ENCODE measurements at regions not wholly inside any gene's neighbourhood (a gene's known extent, or its start where the extent isn't known, plus 50 kb on each side); places are given as distances from the start of the nearest gene placed in this dataset.

GRCh38 chrX:122245943-122246342 is 938.1 kb upstream of the GRIA3 start:
- Histone ChIP-seq H3F3A (ENCODE audit: insufficient read depth) (no peaks in the 10 kb centered on the region), H3K9ac (ENCODE audit: low read length) (no peak overlapping the region), H3K36me3 (ENCODE audit: low read length) (no peaks in the 10 kb centered on the region), H3K27ac (ENCODE audit: low read depth, low read length) (no peak overlapping the region), H2AFZ (ENCODE audit: low read depth, low read length, severe bottlenecking) (no peak overlapping the region), H3K4me3 (ENCODE audit: insufficient read depth, low read length, poor library complexity, severe bottlenecking) (no peak overlapping the region), H3K9me3 (ENCODE audit: insufficient read depth, low read length) (no peaks in the 10 kb centered on the region), H3K79me2 (ENCODE audit: insufficient read depth, low read length) (no peaks in the 10 kb centered on the region), H3K9me2 (replicated peaks; ENCODE audit: insufficient read depth, low read length) (no peaks in the 10 kb centered on the region), H3K27me3 (ENCODE audit: low read length) (no peaks in the 10 kb centered on the region), H3K4me2 (ENCODE audit: low read depth, low read length, poor library complexity, severe bottlenecking) (no peak overlapping the region), H4K20me1 (ENCODE audit: low read depth, low read length) (no peaks in the 10 kb centered on the region)
- TF ChIP-seq, protein P1, sequence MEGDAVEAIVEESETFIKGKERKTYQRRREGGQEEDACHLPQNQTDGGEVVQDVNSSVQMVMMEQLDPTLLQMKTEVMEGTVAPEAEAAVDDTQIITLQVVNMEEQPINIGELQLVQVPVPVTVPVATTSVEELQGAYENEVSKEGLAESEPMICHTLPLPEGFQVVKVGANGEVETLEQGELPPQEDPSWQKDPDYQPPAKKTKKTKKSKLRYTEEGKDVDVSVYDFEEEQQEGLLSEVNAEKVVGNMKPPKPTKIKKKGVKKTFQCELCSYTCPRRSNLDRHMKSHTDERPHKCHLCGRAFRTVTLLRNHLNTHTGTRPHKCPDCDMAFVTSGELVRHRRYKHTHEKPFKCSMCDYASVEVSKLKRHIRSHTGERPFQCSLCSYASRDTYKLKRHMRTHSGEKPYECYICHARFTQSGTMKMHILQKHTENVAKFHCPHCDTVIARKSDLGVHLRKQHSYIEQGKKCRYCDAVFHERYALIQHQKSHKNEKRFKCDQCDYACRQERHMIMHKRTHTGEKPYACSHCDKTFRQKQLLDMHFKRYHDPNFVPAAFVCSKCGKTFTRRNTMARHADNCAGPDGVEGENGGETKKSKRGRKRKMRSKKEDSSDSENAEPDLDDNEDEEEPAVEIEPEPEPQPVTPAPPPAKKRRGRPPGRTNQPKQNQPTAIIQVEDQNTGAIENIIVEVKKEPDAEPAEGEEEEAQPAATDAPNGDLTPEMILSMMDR (IDR thresholded peaks at IDR 0.05; ENCODE audit: insufficient read depth, low read length, poor library complexity, severe bottlenecking) = no peak
- TF ChIP-seq EZH2phosphoT487 (conservative IDR thresholded peaks at IDR 0.05; ENCODE audit: low read length) = no peak

- no peaks in the 10 kb centered on the region for H3K36me3 ChIP-seq (ENCODE audit: low read length)
- no peaks in the 10 kb centered on the region for H3K9me2 ChIP-seq (replicated peaks; ENCODE audit: insufficient read depth, low read length)
- H3K9me3 ChIP-seq (ENCODE audit: insufficient read depth, low read length) = no peaks in the 10 kb centered on the region
- no peaks in the 10 kb centered on the region for H4K20me1 ChIP-seq (ENCODE audit: low read depth, low read length)
- no peak overlapping the region for H3K27ac ChIP-seq (ENCODE audit: low read depth, low read length)
- no peak for TF ChIP-seq EZH2phosphoT487 (conservative IDR thresholded peaks at IDR 0.05; ENCODE audit: low read length)
- TF ChIP-seq, protein P1 (IDR thresholded peaks at IDR 0.05; ENCODE audit: insufficient read depth, low read length, poor library complexity, severe bottlenecking) = no peak
- H2AFZ ChIP-seq (ENCODE audit: low read depth, low read length, severe bottlenecking) = no peak overlapping the region
- no peak overlapping the region for H3K4me3 ChIP-seq (ENCODE audit: insufficient read depth, low read length, poor library complexity, severe bottlenecking)
- no peaks in the 10 kb centered on the region for H3F3A ChIP-seq (ENCODE audit: insufficient read depth)
- no peak overlapping the region for H3K9ac ChIP-seq (ENCODE audit: low read length)
- no peak overlapping the region for H3K4me2 ChIP-seq (ENCODE audit: low read depth, low read length, poor library complexity, severe bottlenecking)
- H3K79me2 ChIP-seq (ENCODE audit: insufficient read depth, low read length) = no peaks in the 10 kb centered on the region
- H3K27me3 ChIP-seq (ENCODE audit: low read length) = no peaks in the 10 kb centered on the region
Measured at GRCh38 chrX:122246937-122247336, 937.1 kb upstream of the GRIA3 start.

GRCh38 chrX:122248681-122249080 is 935.4 kb upstream of the GRIA3 start:
- Histone ChIP-seq H3K27me3 (ENCODE audit: low read length) (no peaks in the 10 kb centered on the region), H3F3A (ENCODE audit: insufficient read depth) (no peaks in the 10 kb centered on the region), H3K36me3 (ENCODE audit: low read length) (no peaks in the 10 kb centered on the region), H3K9ac (ENCODE audit: low read length) (no peak overlapping the region), H3K4me2 (ENCODE audit: low read depth, low read length, poor library complexity, severe bottlenecking) (no peak overlapping the region), H3K9me2 (replicated peaks; ENCODE audit: insufficient read depth, low read length) (no peaks in the 10 kb centered on the region), H3K9me3 (ENCODE audit: insufficient read depth, low read length) (no peaks in the 10 kb centered on the region), H3K79me2 (ENCODE audit: insufficient read depth, low read length) (no peaks in the 10 kb centered on the region), H4K20me1 (ENCODE audit: low read depth, low read length) (no peaks in the 10 kb centered on the region), H3K27ac (ENCODE audit: low read depth, low read length) (no peak overlapping the region), H2AFZ (ENCODE audit: low read depth, low read length, severe bottlenecking) (no peak overlapping the region), H3K4me3 (ENCODE audit: insufficient read depth, low read length, poor library complexity, severe bottlenecking) (no peak overlapping the region)
- TF ChIP-seq EZH2phosphoT487 (conservative IDR thresholded peaks at IDR 0.05; ENCODE audit: low read length) = no peak
- TF ChIP-seq, protein P1 (IDR thresholded peaks at IDR 0.05; ENCODE audit: insufficient read depth, low read length, poor library complexity, severe bottlenecking) = no peak
